ENCODE measurements at regions not wholly inside any gene's neighbourhood (a gene's known extent, or its start where the extent isn't known, plus 50 kb on each side); places are given as distances from the start of the nearest gene placed in this dataset.

GRCh38 chr10:3906511-3907111 is 121.6 kb upstream of the KLF6 start:
- H3K4me3 ChIP-seq (replicated peaks in 1 of 3; ENCODE audit: insufficient read depth in 1 of 3, low read depth in 1 of 3, low read length in 3 of 3): no peak overlapping the region
- dilution Hi-C loops (cut with MboI; ENCODE audit: extremely low pct_ligation_motif_present, low sequenced_read_pairs) (no loop called here), intact Hi-C loops (cut with micrococcal nuclease) (no loop called here)
- BruUV-seq (replicated peaks): no TSS peak
- no peaks in the 10 kb centered on the region for H3K4me1 ChIP-seq (ENCODE audit: control insufficient read depth, extremely low read depth, insufficient read depth, low read length)
- DNase-seq (ENCODE audit: low read depth, low spot score): no peak
- no peaks in the 10 kb centered on the region for H3K36me3 ChIP-seq (ENCODE audit: control insufficient read depth in 2 of 2, extremely low read depth in 1 of 2, insufficient read depth in 2 of 2, low read length in 2 of 2)
- ChIA-PET POLR2A (no interaction called here), CTCF (interaction anchor here (0.7 to 1.1 kb wide), 2 partner anchors 13 to 663 kb away, joined by 3 to 4 read pairs; no protein-coding TSS in a partner anchor)
- H3K27ac ChIP-seq (ENCODE audit: insufficient read depth, low read depth, low read length): no peak overlapping the region
- no peak overlapping the region for H3K4me2 ChIP-seq (ENCODE audit: insufficient read depth, low read length)
- FAIRE-seq: no peak
- H3K9me1 ChIP-seq (replicated peaks; ENCODE audit: control insufficient read depth, extremely low read depth, insufficient read depth, low read length): no peaks in the 10 kb centered on the region
- no peak overlapping the region for H3K9ac ChIP-seq (replicated peaks; ENCODE audit: extremely low read depth, insufficient read depth, low read length)
- no peak overlapping the region for H2AFZ ChIP-seq (ENCODE audit: low read depth, low read length)
- H3K27me3 ChIP-seq (ENCODE audit: control insufficient read depth in 2 of 2, insufficient read depth in 2 of 2, low read length in 2 of 2): no peaks in the 10 kb centered on the region
- TF ChIP-seq GATA2 (IDR thresholded peaks at IDR 0.05; ENCODE audit: insufficient read depth, insufficient read length, low read depth, low read length): no peak
- TF ChIP-seq CTCF (IDR thresholded peaks at IDR 0.05; ENCODE audit: extremely low read depth in 1 of 2, insufficient read depth in 1 of 2, low read depth in 1 of 2, low read length in 2 of 2): no peak
- H3K79me2 ChIP-seq (ENCODE audit: control insufficient read depth, insufficient read depth, low read length): no peaks in the 10 kb centered on the region
- no peaks in the 10 kb centered on the region for H4K20me1 ChIP-seq (replicated peaks; ENCODE audit: control insufficient read depth, extremely low read depth, insufficient read depth, low read length)
- no peaks in the 10 kb centered on the region for H3K9me3 ChIP-seq (replicated peaks; ENCODE audit: control insufficient read depth, insufficient read depth, low read length)

GRCh38 chr10:3904419-3904960 is 119.5 kb upstream of the KLF6 start:
- no peaks in the 10 kb centered on the region for H3K9me1 ChIP-seq (replicated peaks; ENCODE audit: control insufficient read depth, extremely low read depth, insufficient read depth, low read length)
- no peak overlapping the region for H3K4me2 ChIP-seq (ENCODE audit: insufficient read depth, low read length)
- H3K9me3 ChIP-seq (replicated peaks; ENCODE audit: control insufficient read depth, insufficient read depth, low read length): no peaks in the 10 kb centered on the region
- no peak overlapping the region for H2AFZ ChIP-seq (ENCODE audit: low read depth, low read length)
- TF ChIP-seq JUN (IDR thresholded peaks at IDR 0.05; ENCODE audit: borderline replicate concordance, insufficient read depth, insufficient read length, low read depth) (no peak), CTCF (IDR thresholded peaks at IDR 0.05; ENCODE audit: extremely low read depth in 1 of 2, insufficient read depth in 1 of 2, low read depth in 1 of 2, low read length in 2 of 2) (no peak), MYC (IDR thresholded peaks at IDR 0.05; ENCODE audit: low read depth, low read length) (no peak), EZH2 (IDR thresholded peaks at IDR 0.05; ENCODE audit: borderline replicate concordance, low read depth, low read length, severe bottlenecking) (no peak), MAX (IDR thresholded peaks at IDR 0.05; ENCODE audit: insufficient read depth, insufficient read length) (no peak), FOS (IDR thresholded peaks at IDR 0.05; ENCODE audit: borderline replicate concordance, insufficient read depth, low read length) (no peak), GATA2 (IDR thresholded peaks at IDR 0.05; ENCODE audit: insufficient read depth, insufficient read length, low read depth, low read length) (no peak), POLR2A (IDR thresholded peaks at IDR 0.05; ENCODE audit: low read depth, low read length) (no peak), POLR2AphosphoS5 (IDR thresholded peaks at IDR 0.05; ENCODE audit: insufficient read depth, low read depth, low read length) (no peak)
- H3K36me3 ChIP-seq (ENCODE audit: control insufficient read depth in 2 of 2, extremely low read depth in 1 of 2, insufficient read depth in 2 of 2, low read length in 2 of 2): no peaks in the 10 kb centered on the region
- no TSS peak for BruUV-seq (replicated peaks)
- no peak overlapping the region for H3K4me3 ChIP-seq (replicated peaks in 1 of 3; ENCODE audit: insufficient read depth in 1 of 3, low read depth in 1 of 3, low read length in 3 of 3)
- dilution Hi-C loops (cut with MboI; ENCODE audit: extremely low pct_ligation_motif_present, low sequenced_read_pairs) (no loop called here), intact Hi-C loops (cut with micrococcal nuclease) (no loop called here)
- POLR2A ChIA-PET: no interaction called here
- no peaks in the 10 kb centered on the region for H3K4me1 ChIP-seq (ENCODE audit: control insufficient read depth, extremely low read depth, insufficient read depth, low read length)
- H4K20me1 ChIP-seq (replicated peaks; ENCODE audit: control insufficient read depth, extremely low read depth, insufficient read depth, low read length): no peaks in the 10 kb centered on the region
- no peak overlapping the region for H3K9ac ChIP-seq (replicated peaks; ENCODE audit: extremely low read depth, insufficient read depth, low read length)
- CTCF ChIA-PET: no interaction called here
- no peaks in the 10 kb centered on the region for H3K79me2 ChIP-seq (ENCODE audit: control insufficient read depth, insufficient read depth, low read length)
- no peak for FAIRE-seq
- no peaks in the 10 kb centered on the region for H3K27me3 ChIP-seq (ENCODE audit: control insufficient read depth in 2 of 2, insufficient read depth in 2 of 2, low read length in 2 of 2)
- DNase-seq (ENCODE audit: low read depth, low spot score): no peak
- H3K27ac ChIP-seq (ENCODE audit: insufficient read depth, low read depth, low read length): no peak overlapping the region
